ENCODE measurements at regions not wholly inside any gene's neighbourhood (a gene's known extent, or its start where the extent isn't known, plus 50 kb on each side); places are given as distances from the start of the nearest gene placed in this dataset.
A peak's percentile ranks its signal among the peaks of the same experiment; 100 is the strongest.

GRCh38 chr4:81754169-81754568 is 282.5 kb upstream of the RASGEF1B start:
- no peak for DNase-seq

DNA sequence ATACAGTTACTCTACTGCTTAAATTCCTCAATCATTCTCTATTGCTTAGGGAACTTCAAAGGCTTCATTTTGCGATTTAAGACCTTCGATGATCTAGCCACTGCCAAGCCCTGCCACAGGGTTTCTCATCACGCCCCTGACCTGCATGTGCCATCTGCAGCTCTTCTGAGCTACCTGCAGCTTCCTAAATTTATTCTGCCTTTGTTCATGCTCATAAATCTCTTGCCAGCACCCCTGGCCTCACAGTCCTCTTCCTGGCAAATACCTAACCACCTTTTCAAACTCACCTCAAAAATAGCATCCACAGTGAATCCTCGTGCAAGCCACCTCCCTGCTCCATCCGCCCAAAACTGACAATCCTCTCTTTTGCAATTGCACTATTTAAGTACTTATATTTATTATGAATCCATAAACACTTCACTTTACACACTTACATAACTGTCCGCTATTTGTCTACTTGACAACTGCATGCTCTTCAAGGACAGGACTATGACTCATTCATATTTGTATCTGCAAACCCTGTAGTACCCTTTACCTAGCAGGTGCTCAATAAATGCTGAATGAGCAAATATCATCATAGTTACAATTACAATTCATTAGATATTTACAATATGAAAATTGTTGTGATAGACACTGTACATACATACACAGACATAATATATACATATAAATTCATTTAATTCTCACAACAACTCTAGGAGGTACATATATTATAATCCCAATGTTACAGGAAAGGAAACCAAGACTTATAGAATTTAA is 280.0 kb upstream of the RASGEF1B start:
- DNase-seq: no peak

- no peak for DNase-seq
These were observed 275.7 kb upstream of the RASGEF1B start for GRCh38 chr4:81747242-81747930.

GRCh38 chr4:81746773-81747172 is 275.1 kb upstream of the RASGEF1B start:
- no peak for DNase-seq

GRCh38 chr4:81746071-81746470 is 274.4 kb upstream of the RASGEF1B start:
- no peak for DNase-seq

DNA sequence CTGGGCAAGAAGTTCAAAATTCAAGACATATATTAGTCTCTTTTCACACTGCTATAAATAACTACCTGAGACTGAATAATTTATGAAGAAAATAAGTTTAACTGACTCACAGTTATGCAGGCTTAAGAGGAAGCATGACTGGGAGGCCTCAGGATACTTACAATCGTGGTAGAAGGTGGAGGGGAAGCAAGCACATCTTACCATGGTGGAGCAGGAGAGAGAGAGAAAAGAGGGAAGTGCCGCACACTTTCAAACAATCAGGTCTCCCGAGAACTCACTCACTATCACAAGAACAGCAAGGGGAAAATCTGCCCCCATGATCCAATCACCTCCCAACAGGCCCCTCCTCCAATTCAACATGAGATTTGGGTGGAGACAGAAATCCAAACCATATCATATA is 273.3 kb upstream of the RASGEF1B start:
- DNase-seq: no peak

GRCh38 chr4:81743731-81744435 is 272.2 kb upstream of the RASGEF1B start:
- DNase-seq: no peak

DNA sequence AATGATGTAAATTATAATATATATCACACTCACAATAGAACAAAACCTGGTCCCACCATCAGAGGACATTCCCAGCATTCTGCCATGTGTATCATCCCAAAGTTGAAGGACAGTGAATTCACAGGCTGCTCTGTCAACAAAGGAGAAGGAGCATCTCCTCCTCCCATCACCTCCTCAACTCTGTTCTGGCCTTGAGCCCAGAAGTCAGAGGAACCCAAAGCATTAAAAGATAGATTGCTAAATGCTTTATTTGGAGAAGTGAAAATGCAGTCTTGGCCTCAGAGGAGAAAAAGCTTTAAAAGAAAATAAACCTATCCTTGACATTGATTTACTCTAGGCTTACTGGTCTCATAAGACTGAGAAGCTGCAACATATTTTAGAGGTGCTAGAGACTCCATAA is 268.8 kb upstream of the RASGEF1B start:
- DNase-seq: no peak

DNA sequence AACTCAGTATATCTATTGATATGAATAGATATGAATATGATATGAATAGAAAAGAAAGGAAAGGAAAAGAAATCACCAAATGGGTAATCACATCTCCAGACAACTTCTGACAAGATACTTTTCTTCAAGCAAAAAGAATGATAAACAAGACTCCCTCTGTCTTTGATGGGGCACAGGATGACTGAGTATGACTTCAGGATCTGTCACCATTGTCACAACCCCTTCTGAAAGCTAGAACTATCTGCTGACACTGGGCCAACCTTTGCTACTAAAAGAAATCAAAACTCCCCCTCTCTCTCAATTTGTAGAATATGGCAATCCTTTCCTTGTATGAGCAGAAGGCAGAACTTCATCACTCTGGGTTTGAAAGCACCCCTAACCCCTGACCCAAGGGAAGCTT is 267.2 kb upstream of the RASGEF1B start:
- no peak for DNase-seq

GRCh38 chr4:81737865-81738559 is 266.3 kb upstream of the RASGEF1B start:
- DNase-seq: no peak

DNA sequence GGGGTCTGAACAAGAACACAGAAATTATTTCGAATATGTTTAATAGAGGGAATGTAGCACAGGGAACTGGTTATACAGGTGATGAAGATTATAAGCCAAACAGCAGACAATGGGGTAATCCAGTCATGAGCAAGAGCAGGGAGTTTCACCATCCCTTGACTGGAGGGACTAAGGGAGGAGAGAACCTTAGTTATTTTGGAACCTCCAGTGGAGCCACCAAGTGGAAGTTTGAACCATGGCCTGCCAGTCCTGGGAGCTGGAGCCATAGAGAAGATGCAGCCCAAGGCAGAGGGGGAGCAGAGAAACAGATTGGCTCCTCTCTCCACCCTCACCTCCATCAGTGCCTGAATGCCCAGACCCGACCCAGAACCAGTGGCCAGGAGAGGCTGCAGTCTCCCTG is 264.6 kb upstream of the RASGEF1B start:
- no peak for DNase-seq

DNA sequence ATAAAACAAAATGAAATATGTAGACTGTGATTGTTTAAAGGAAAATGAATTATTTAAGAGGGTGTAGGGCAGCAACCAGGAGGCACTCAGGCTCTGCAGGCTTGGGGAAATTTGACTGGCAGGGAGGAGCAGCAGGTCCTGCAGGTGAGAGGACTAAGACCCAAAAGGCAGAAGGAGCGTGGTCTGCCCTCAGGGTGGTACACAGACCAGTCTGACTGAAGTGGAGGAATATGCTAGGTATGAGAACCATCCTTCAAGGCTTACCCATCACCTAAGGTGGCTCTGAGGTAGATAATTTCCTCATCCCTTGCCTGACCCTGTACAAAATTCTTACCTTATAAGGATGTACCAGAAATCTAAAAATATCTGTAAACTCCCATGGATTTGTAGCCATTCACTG is 261.3 kb upstream of the RASGEF1B start:
- no peak for DNase-seq

- no peak for DNase-seq
These were observed 253.2 kb upstream of the RASGEF1B start for GRCh38 chr4:81724925-81725329.

DNA sequence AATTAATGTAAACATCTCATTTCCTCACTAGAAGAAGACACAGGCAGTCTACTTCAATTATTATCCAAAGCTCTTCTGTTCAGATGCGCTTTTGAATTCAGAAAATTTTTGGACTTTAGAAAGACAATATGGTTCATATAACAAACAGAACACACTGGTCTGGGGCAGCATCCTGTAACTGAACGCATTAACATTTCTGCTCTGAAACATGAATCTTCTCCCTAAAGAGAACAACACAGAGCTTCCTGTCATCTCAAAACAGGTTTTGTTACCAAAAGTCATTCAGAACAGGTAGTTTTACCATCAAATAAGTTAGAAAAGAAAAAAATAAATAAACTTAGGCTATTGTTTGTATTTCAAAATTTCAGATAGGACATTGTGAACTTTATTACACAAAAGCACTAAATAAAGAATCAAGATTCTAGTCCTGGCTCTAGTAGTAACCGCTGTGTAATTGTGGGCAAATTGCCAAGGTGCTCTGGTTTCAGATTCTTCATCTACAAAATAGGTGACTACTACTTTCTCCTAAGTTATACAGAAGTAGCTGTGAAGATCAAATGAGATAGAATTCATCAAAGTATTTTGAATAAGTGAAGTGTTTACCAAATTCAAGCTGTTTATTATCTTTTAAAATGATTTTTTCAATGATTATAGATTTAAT is 252.3 kb upstream of the RASGEF1B start:
- no peak for DNase-seq

- DNase-seq: no peak
These were observed 251.5 kb upstream of the RASGEF1B start for GRCh38 chr4:81723019-81723884.

DNA sequence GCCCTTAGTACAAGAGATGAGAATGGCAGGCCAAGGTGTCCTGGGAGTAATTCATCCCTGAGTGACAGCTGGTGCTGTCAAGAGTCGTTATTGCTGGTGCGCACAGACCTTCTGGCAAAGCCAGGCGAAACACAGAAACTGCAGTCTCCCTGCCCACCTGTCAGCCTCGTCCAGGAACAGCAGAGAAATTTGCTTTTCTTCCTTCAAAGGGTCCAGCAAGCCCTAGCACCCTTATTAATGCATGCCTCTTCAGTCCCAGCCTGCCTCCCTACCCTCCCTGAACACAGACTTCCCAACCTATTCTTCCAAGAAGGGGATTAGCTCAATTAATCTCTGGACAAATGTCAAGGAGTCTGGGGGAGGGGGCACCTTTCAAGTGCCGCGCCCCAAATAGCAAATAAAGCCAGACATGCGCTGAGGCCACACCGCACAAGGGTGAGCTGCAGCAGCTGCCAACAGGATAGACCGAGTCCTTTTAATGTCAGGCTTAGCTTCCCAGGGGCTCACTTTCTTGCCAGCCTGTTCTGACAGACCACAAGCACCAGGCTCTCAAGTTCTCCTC is 250.7 kb upstream of the RASGEF1B start:
- DNase-seq: no peak

GRCh38 chr4:81715757-81716156 is 244.1 kb upstream of the RASGEF1B start:
- DNase-seq: no peak

DNA sequence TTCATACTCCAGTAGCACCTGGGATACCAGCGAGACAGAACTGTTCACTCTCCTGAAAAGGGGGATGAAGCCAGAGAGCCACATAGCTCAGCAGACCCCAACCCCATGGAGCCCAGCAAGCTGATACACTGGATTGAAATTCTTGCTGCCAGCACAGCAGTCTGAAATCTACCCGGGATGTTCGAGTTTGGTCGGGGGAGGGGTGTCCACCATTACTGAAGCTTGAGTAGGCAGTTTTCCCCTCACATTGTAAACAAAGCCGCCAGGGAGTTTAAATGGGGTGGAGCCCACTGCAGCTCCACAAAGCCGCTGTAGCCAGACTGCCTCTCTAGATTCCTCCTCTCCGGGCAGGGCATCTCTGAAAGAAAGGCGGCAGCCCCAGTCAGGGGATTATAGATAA is 243.7 kb upstream of the RASGEF1B start:
- DNase-seq: peak; percentile 30

DNA sequence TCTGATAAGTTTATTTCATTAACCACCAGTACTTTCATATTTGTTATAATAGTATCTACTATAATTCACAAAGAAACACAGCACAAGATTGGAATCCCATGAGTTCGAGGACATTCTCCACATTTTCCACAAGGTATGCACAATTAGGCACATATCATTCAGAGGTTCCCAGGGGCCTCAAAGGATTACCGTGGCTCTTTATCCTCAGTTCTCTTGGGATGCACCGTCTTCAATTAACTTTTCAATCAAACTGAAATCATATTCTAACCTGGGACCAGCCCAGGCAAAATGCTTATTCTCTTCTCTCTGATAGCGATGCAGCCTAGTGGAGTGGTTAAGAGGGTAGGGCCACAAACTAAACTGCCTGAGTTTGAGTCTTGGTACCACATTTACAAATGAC is 242.6 kb upstream of the RASGEF1B start:
- no peak for DNase-seq

GRCh38 chr4:81712714-81713113 is 241.0 kb upstream of the RASGEF1B start:
- no peak for DNase-seq

DNA sequence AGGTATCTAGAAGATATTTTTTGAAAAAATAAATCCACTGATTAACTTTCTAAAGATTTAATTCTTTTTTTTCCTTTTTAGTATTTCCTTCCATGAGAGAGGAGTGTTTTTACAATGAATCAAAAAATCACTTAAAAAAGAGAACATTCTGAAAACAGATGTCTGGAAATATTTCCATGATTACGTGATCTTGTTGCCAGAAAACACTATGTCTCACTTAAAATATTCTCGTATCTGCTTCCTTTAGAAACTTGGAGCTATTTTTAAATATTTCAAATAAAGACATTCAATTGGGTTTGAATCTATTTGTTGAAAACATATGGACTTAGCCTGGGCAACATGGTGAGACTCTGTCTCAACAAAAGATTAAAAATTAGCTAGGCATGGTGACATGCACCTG is 232.8 kb upstream of the RASGEF1B start:
- DNase-seq: no peak

DNA sequence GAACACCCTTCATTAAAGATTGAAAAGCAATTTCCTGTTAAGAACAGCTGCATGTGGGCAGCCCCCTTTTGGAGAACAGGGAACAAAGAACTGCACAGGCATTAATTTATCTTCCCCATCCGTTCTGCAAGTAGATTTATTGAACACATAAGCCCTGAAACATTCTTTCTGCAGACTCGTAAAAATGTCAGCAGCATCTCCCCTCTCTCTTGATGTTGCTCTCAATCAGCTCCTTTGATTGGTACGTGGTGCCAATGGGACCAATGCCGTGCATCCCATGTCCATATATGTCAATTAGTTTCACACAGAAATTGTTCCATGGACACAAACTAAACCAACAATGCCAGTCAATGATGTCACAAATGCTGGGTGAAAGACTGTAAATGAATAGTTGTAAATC is 228.5 kb upstream of the RASGEF1B start:
- DNase-seq: no peak

Data from NCI-H1436 (cell line).